ENCODE measurements at regions not wholly inside any gene's neighbourhood (a gene's known extent, or its start where the extent isn't known, plus 50 kb on each side); places are given as distances from the start of the nearest gene placed in this dataset.

- no peak for DNase-seq (ENCODE audit: low spot score)
These were observed 240.7 kb downstream of the UQCRFS1 start for GRCh38 chr19:28972058-28972852.

- DNase-seq (ENCODE audit: low spot score), result no peak
These were observed 241.4 kb downstream of the UQCRFS1 start for GRCh38 chr19:28971513-28971912.

GRCh38 chr19:28971049-28971448, 241.9 kb downstream of the UQCRFS1 start:
- no peak for DNase-seq (ENCODE audit: low spot score)

GRCh38 chr19:28968721-28969120, 244.2 kb downstream of the UQCRFS1 start:
- no peak for DNase-seq (ENCODE audit: low spot score)

GRCh38 chr19:28966737-28967399, 246.1 kb downstream of the UQCRFS1 start:
- DNase-seq (ENCODE audit: low spot score), result no peak

GRCh38 chr19:28964500-28964899, 248.5 kb downstream of the UQCRFS1 start:
- DNase-seq (ENCODE audit: low spot score), result no peak

GRCh38 chr19:28963486-28964250, 249.3 kb downstream of the UQCRFS1 start:
- no peak for DNase-seq (ENCODE audit: low spot score)

GRCh38 chr19:28961772-28962500, 251.0 kb downstream of the UQCRFS1 start:
- DNase-seq (ENCODE audit: low spot score), result no peak

- DNase-seq (ENCODE audit: low spot score), result no peak
These were observed 251.8 kb downstream of the UQCRFS1 start for GRCh38 chr19:28960986-28961705.

GRCh38 chr19:28960586-28960985, 252.4 kb downstream of the UQCRFS1 start:
- no peak for DNase-seq (ENCODE audit: low spot score)

- no peak for DNase-seq (ENCODE audit: low spot score)
These were observed 256.0 kb downstream of the UQCRFS1 start for GRCh38 chr19:28956961-28957360.

GRCh38 chr19:28956421-28956820, 256.5 kb downstream of the UQCRFS1 start:
- no peak for DNase-seq (ENCODE audit: low spot score)

- DNase-seq (ENCODE audit: low spot score), result no peak
These were observed 263.4 kb downstream of the UQCRFS1 start for GRCh38 chr19:28949535-28949934.

GRCh38 chr19:28949027-28949426, 263.9 kb downstream of the UQCRFS1 start:
- no peak for DNase-seq (ENCODE audit: low spot score)

GRCh38 chr19:28948566-28948965, 264.4 kb downstream of the UQCRFS1 start:
- DNase-seq (ENCODE audit: low spot score), result no peak

GRCh38 chr19:28948026-28948425, 264.9 kb downstream of the UQCRFS1 start:
- no peak for DNase-seq (ENCODE audit: low spot score)

- no peak for DNase-seq (ENCODE audit: low spot score)
These were observed 269.3 kb downstream of the UQCRFS1 start for GRCh38 chr19:28943651-28944050.

GRCh38 chr19:28941833-28942232, 271.1 kb downstream of the UQCRFS1 start:
- no peak for DNase-seq (ENCODE audit: low spot score)

GRCh38 chr19:28940751-28941500, 272.0 kb downstream of the UQCRFS1 start:
- DNase-seq (ENCODE audit: low spot score), result no peak

GRCh38 chr19:28939236-28939635, 273.7 kb downstream of the UQCRFS1 start:
- DNase-seq (ENCODE audit: low spot score), result no peak

- no peak for DNase-seq (ENCODE audit: low spot score)
These were observed 276.9 kb downstream of the UQCRFS1 start for GRCh38 chr19:28936001-28936400.
